Right kidney (tissue), 1 donor: ENCODE measurements at regions not wholly inside any gene's neighbourhood (a gene's known extent, or its start where the extent isn't known, plus 50 kb on each side); places are given as distances from the start of the nearest gene placed in this dataset.

ENCODE experiments used
- DNase-seq: peaks from one replicate; pipeline ENCODE4 v3.0.0-alpha.2; 2016

DNA sequence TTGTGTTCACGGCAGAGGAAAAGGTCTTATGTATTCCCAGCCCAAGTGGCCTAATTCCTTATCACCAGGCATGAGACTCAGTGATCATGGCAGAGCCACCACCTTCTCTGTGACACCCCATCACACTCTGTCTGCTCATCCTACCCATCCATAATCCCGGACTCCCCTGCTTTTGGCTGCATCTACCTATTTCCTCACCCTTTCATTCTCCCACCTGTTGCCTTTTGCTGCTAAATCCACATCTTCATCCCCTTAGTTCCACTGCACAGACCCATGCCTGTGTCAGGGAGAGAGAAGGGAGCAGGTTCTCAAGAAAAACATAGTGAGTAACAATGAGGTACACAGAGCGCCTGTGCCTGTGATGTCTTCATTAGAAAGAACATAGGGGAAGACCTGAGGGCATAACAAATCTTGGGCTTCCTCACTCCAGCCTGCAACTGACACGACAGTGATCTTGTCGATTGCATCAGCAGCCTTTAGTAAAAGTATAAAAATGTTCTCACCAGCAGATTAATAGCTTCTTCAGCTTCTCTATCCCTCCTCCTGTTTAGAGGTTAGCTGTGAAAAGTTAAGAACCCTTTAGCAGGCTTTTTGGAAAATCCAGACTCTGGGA, 246.5 kb upstream of the SPRED2 start:
- no peak for DNase-seq

DNA sequence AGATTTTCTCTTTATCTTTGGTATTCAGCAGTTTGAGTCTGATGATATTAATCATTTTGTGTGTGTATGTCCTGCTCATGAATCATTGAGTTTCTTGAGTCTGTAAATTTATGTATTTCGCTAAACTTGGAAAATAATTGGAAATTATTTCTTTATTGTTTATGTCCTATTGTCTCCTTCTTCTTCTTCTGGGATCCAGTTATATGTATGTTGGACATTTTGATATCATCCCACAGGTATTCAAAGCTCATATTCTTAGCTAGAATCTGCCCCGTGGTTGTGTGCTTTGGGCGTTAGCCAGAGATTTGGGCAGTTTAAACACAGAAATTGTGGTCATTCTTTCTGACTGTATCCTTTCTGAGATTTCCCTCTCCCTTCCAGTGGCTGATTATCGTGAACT, 243.0 kb upstream of the SPRED2 start:
- DNase-seq = no peak

DNA sequence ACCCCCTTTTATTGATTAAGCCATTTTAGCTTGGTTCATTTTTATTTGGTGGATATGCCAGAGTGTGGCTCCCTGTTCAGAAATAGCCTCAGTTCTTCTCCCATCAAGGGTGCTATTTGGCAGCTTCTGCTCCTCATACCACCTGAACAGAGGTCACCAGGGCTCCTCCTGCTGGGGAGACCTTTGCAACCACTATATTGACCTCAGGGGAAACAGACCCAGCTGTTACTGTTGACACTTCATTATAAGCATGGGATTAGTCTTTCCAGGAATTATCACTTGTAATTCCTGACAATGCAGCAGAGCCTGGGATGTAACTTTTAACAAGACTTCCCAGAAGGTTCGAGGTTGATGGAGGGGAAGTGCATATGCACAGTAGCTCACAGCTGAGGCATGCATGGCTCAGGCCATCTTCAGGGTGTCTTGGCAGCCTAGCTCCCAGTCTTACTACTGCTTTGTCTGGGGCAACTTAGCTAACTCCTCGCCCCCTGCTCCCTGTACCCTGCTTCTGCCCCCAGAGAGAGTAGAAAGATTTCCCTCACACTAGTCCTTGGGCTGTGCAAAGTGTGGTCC, 239.4 kb upstream of the SPRED2 start:
- no peak for DNase-seq

DNA sequence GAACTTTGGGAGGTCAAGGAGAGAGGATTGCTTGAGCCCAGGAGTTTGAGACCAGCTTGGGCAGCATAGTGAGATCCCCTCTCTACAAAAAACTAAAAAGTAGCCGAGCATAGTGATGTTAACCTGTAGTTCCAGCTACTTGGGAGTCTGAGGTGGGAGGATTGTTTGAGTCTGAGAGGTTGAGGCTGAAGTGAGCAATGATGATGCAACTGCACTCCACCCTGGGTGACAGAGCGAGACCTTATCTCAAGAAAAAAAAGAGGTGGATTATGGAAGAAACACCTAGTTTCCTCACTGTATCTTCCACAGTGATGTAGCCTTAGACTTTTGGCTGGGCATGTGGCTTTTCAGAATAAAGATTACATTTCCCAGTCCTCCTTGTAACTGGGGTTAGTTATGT, 237.2 kb upstream of the SPRED2 start:
- DNase-seq = no peak

DNA sequence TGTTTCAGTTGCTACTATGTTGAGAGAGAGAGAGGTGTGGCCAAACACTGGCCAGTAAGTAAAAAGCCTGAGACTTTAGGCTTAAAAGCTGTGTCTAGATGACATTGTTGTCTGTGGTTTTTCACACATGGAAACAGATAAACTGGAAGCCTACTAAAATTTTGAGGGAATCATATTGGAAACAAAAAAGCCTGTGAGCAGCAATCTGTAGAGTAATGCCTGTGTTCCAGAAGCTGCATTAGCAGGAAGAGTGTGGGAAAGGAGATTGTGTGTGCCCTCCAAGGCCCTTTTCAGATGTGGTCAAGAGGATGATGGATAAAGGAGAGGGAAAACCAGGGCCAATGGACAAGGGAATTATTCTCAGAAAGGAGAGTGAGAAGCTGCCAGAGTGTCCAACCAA, 236.3 kb upstream of the SPRED2 start:
- no peak for DNase-seq

DNA sequence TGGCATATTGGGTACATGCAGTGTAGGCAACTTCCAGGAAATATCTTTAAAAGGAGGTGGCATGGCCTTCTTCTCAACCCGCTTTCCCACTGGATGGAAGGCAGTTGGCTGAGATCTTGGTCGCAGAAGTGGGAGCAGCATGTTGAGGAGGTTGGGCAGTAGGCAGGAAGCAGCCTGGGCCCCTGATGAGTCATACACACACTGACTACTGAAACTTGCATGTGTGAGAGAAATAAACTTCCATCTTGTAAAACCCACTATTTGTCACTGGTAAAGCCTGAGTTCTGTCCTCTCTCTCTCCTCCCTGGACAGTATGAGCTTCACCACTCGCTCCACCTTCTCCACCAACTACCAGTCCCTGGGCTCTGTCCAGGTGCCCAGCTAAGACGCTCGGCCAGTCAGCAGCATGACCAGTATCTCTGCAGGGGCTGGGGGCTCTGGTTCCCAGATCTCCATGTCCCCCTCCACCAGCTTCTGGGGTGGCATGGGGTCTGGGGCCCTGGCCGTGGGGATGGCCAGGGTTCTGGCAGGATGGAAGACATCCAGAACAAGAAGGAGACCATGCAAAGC, 233.8 kb upstream of the SPRED2 start:
- no peak for DNase-seq

DNA sequence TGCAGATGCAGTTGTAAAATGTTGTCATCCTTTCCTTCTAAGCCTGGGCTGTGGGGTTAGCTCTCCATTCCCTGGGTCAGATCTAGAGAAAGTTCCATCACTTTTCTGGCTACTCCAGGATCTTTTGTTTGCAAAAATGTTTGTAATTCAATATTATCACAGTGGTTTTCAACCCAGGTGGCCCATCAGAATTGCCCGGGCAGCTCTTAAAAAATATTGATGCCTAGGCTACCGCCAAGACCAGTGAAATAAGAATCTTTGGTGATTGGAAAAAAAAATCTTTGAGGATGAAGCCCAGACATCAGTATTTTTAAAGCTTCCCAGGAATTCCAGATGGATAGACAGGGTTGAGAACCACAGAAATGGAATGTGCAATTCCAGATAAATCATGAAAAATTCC, 232.5 kb upstream of the SPRED2 start:
- no peak for DNase-seq

DNA sequence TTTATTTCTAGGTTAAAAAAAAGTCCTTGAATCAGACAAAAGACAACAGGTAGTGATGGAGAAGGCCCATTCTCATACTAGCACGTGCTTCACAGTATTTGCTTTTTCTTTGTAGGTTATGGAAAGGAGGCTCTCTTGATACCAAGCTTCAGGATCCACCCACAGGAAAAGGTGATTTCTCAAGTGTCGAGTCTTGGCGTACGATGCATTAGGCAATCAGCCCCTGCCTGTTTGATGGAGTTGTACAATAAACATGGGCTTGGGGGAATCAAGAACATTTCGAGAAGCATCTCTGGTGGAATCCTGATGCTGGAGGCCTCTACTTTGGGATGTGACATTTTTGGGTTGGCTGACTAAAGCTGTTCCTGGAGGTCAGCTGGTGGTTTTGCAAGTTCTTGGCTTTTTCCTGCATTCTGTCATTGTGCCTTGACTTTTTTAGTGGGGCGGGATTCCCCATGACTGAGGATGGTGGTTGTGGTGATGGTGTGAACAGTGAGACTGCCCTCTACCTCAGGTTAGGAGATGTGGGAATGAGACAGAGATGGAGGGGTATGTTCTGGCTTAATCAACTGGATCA, 231.5 kb upstream of the SPRED2 start:
- DNase-seq = no peak

DNA sequence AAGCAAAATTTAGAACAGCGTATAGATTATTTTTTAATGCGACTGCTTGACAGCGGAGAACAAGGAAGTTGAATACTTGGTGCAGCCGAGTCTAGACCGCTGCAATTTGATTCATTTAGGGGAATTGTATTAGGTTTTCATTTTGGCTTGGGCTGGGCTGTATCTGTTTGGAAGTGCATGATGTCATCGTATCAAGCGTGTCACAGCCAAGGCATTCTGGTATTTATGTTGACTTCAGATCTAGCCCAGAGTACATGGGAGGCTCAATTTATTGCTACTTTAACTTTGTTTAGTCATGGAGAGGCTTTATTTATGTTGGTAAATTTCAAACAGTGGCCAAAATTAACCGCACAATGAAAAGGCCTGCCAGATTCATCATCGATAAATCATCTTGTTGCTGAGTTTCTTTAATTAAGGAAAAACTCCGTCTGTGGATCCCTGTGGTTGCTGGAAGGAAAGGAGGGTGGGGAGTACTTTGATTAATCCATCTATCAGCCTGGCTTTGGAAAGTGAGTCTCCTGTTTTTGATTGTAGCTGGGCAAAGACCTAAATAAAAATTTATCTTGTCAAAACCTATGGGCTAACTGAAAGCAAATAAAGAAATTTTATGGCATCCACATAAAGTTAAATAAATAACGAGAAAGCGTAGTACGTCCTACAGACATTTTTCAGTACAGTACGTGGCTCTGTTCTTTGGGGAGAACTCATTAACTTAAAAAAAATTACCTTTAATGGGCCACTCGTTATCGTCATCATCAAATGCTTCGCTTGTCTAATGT, 230.4 kb upstream of the SPRED2 start:
- DNase-seq = peak; percentile 20

DNA sequence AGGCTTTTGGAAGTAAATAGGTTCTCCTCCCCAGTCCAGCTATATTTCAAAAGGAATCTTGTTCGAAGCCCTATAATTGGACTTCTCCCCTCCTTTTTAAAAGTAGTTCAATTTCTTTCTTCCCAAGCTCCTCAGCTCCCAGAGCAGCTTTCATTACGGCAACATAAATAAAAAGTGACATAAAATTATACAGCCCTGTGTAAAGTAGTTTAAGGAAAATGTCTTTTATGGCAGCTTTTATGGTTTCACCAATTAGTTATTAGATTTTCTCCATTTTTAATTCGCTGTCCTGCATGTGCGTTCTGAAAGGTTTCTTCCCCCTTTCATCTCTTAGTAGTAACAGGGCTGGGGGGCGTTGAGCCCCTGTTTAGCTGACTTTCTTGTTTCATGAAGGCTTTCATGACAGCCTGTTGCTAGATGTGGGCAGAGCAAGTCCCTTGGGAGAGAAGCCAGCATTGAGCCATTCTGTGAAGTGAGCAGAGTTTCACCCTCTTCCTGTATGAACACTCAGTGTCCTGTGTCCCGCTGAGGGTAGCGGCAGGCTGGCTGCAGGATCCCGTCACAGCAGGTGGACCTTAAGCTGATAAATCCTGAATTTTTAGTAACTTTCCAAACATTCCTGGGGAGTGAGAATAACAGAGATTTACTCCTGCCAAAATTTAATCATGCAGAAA, 229.7 kb upstream of the SPRED2 start:
- DNase-seq = peak; percentile 33

DNA sequence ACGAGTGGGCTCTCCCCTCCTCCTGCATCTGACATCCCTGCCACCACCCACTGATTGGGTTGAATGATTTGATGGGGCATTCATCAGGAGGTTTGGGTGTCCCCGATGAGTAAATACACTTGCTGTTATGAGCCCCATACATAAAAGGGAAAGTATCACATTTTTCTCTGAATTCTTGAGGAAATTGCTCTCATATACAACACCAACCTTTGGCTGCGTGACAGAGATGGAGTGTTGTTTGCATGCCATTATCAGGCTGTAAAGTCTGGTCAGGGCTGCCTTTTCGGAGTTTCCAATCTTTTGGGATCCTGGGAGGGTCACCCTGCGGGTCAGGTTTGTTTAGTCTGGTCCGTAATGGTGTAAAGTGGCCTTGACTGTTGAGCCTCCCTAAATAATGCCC, 227.9 kb upstream of the SPRED2 start:
- DNase-seq = no peak

DNA sequence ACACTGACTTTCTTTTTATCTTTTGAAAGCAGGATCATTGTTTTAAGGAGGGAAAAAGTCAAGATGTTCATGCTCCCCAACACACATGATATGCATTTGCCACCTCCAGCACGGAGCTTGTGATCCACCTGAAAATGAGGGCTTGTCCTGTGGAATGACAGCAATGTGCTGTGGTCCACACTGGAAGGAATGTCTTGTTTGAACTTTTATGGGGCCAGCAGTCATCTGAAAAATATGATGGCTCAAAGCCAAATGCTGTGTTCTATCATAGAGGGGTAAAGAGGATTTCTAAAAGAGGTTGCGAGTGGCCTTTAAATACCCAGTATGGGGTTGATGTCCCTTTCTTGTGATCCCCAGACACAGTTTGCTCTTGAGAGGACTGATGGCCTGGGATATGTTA, 226.5 kb upstream of the SPRED2 start:
- no peak for DNase-seq

DNA sequence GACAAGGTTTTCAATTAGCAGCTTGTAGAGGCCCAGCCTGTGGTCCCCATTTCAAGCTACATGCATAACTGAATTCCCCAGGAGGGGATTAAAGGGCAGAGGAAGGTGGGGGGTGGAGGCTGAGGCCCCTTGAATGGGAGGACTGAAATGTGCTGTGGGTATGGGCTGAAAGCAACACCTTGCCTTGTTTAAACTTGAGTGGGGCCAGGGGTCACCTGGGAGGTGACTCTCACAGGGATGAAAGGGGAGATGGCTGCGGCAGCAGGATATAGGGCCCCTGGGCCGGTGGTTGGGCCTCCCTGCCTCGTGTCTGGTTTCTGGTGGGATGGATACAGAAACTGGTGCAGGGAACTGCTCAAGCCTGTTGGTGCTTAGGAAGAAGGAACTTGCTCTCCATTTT, 225.9 kb upstream of the SPRED2 start:
- DNase-seq = no peak

DNA sequence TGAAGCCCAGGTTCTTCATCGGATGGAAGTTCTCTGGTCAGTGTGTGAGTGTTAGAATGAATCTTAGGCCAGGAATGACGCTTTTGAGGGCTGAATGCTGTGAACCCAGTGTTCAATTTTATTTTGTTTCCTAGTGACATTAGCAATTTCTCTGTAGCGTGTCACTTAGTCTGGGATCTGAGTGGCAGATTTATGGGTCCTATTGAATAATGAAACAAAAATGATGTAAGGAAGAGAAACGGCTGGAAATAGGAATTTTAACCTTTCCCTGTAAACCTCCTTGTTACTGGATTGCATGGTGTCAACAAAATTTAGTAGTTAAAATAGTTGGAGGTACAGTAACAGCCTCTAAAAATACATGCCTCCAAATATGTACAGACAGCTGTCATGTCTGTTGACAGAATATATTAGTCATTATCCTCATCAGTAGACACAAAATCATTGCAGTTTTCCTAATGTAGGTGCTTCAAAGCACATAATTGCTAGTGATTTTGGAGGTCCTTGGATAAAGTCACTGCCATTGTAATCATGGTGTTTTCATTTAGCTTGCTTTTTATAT, 223.8 kb upstream of the SPRED2 start:
- no peak for DNase-seq

DNA sequence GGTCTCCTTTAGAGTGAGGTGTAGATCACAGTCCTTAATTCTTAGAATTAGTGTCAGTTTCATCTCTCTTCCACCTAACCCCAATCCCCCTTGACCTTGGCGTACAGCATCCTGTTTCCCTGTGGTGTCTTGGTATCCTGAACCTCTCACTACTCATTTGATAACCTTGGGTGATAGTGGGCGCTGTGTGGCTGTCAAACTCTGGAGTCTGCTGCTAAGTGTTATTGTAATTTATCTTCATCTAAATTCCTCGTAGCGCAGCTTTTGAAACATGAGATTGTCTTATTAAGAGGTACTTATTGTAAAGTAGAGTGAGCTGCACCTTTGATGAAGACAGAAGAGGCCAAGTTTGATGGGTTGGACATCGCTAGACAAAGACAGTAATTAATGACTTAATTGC, 222.6 kb upstream of the SPRED2 start:
- no peak for DNase-seq

DNA sequence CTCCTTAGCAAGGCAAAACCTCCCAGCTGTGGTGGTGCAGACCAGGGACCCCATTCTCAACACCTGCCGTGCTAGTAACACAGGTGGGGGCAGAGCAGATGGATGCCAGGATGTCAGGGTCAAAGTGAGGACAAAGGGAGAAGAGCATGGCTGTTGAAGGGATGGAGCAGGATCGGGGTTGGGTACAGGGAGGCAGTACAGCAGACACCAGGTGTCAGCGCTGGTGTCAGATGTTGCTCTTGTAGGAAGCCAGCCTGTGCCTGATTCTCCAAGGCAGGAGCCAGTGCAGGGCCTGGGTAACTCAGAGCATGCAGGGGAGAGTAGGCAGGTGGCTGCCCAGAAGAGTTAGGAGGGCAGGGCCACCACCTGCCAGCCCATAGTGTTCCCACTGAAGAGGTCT, 222.1 kb upstream of the SPRED2 start:
- no peak for DNase-seq

DNA sequence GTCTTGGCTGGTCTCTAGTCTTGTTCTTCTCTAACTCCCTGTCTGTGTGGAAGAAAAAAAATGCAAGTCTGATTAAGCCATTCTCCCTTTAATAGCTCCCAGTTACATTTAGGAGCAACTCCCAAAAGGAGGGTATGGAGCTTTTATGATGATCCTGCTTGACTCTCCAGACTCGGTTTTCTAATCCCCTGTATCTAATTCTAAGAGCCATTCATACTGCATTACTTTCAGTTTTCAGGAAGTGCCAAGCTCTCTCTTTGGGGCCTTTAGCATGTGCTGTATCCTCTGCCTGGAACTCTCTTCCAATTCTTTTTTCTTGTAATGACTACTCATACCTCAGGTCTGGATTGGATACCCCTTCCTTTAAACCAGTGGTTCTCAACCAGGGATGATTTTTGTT, 219.7 kb upstream of the SPRED2 start:
- DNase-seq = no peak

DNA sequence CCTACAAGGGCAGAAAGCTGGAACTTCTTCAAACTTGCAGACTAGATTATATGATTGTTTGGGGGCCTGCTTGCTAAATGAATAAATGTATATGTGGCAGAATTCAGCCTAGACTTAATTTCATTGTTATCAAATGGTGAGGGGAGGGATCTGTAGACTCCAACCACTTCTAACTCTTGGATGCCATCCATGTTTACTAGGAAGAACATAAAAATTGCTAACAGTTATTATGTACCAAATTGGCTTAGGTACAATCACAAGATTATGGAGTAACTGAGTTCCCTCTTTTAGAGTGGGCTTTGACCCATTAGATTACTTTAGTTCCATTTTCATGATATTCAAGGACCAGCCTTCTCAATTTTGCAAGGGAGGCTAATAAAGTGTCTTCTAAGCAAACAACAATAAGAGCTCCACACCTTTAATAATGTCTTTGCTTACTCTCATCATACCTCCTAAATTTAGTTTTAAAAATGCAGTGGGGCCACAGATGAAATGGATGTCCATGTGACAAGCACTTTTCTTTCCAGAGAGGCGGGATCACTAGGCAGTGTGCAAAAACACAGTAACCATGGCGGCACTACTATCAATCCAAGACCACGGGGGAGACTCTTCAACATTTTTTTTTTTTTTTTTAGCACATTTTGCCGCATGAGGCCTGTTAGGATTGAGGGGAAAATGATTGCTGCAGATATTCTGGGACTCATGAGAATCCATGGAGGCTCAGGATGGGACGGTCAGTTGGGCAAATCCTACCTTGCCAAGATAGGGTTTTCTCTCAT, 217.6 kb upstream of the SPRED2 start:
- DNase-seq = no peak

DNA sequence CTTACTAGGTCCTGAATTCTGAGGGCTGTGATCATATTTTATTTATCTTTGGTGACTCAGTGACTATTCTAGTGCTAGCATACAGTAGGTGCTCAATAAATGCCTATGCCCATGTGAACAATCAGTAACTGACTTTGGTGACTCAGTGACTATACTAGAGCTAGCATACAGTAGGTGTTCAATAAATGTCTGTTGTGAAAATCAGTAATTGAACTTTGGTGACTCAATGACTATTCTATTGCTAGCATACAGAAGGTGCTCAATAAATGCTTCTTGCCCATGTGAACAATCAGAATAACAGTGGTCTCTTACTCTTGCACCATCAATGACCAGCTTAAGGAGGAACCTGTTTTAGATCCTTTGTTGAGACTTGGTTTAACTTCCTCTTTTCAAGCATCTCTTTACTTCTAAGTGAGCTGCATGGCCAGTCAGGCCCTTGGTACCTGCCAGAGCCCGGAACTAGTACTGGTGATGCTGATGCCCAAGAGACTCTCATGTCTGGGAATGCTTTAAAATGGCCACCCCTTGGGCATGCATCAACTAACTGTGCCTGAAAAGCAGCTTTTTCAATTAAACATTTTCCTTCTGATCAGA, 214.9 kb upstream of the SPRED2 start:
- DNase-seq = no peak

DNA sequence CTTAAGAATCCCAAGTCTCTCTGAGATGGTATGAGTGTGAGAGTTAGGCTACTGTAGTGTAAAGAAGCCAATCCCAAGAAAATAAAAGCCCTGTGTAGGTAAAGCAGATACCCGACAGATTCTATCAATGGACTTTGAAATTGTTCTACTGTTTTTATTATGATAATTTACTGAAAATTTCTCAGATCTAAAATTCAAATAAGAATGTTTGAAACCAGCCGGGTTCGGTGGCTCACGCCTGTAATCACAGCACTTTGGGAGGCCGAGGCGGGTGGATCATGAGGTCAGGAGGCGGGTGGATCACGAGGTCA, 208.3 kb upstream of the SPRED2 start:
- no peak for DNase-seq

DNA sequence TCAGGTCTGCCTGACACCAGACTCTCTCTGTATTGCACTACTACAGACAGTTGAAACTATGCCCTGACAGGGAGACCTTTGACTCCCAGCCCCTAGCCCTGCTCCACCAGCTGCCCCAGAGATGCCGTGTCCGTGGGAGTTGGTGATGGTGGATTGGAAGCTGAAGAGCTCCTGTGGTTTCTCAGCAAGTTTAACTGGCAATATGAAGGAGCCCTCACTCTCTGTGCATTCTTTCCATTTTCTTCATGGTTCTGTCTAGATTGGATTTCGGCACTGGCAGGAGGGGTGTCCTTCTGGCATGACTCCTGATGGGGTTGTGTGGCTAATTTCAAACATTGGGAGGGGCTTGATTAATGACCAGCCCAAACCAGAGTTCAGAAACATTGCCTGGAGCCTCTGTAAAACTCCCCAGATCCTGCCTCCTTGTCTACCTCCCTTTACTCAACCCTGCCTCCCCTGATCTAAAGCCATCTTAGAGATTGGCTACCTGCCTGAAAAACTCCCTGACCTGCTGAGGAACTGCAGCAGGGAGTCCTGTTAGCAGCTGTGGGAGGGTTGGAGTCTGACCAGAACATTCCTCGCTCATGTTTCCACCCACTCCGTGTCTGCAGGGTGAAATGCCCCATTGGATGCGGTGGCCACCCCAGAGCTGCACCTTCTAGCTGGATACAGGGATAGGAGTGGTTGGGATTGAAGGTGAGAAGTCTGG, 206.9 kb upstream of the SPRED2 start:
- no peak for DNase-seq
